Bronchial epithelial cell (primary cell): ENCODE measurements at regions not wholly inside any gene's neighbourhood (a gene's known extent, or its start where the extent isn't known, plus 50 kb on each side); places are given as distances from the start of the nearest gene placed in this dataset.

Source experiments
- DNase-seq: peaks from one replicate; pipeline ENCODE4 v3.0.0-alpha.2; 2010; ENCODE audit warnings: low read depth
- FAIRE-seq: peaks from 2 replicates; lab custom pipeline; 2011; peaks lifted over from hg19 to GRCh38; lab: Jason Lieb, UNC
- H3K27me3 ChIP-seq: 2 replicates; pipeline ENCODE4 v1.5.1; 2011; ENCODE audit warnings: low read length; ENCODE audit not compliant: control insufficient read depth, insufficient read depth
- H3K36me3 ChIP-seq: 2 replicates; pipeline ENCODE4 v1.5.1; 2011; ENCODE audit warnings: low read length; ENCODE audit not compliant: control insufficient read depth, insufficient read depth
- H3K4me3 ChIP-seq: 2 replicates; pipeline ENCODE4 v1.5.1; 2011; ENCODE audit warnings: mild to moderate bottlenecking, low read depth, low read length, control low read depth
- TF ChIP-seq, protein P1 (sequence below): IDR thresholded peaks from 2 replicates; pipeline ENCODE4 v1.5.1; 2011; ENCODE audit warnings: mild to moderate bottlenecking, moderate library complexity, low read length, control low read depth, inconsistent platforms; ENCODE audit not compliant: insufficient read depth, severe bottlenecking

DNA sequence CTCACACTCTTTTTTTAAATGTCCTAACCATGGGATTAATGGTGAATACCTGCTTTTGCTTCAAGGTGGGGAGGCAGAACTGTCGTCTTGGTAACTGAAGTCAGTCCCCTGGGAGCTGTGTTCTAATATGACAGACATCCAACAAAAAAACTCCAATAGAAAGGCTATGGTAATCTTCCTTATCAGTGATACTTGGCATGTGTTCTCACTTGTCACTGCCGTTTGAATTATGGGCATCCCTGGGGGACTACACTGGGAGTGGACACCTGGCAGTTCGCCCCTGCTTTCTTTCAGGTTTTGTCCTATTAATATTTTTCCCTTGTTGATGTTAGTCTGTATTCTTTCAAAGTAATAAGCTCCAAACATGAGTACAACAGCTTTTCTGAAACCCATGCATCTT, 252.6 kb downstream of the SLITRK5 start:
- TF ChIP-seq, protein P1, sequence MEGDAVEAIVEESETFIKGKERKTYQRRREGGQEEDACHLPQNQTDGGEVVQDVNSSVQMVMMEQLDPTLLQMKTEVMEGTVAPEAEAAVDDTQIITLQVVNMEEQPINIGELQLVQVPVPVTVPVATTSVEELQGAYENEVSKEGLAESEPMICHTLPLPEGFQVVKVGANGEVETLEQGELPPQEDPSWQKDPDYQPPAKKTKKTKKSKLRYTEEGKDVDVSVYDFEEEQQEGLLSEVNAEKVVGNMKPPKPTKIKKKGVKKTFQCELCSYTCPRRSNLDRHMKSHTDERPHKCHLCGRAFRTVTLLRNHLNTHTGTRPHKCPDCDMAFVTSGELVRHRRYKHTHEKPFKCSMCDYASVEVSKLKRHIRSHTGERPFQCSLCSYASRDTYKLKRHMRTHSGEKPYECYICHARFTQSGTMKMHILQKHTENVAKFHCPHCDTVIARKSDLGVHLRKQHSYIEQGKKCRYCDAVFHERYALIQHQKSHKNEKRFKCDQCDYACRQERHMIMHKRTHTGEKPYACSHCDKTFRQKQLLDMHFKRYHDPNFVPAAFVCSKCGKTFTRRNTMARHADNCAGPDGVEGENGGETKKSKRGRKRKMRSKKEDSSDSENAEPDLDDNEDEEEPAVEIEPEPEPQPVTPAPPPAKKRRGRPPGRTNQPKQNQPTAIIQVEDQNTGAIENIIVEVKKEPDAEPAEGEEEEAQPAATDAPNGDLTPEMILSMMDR: no peak
- no peaks in the 10 kb centered on the region for H3K27me3 ChIP-seq
- H3K4me3 ChIP-seq: no peak overlapping the region
- DNase-seq: no peak
- H3K36me3 ChIP-seq: no peaks in the 10 kb centered on the region
- no peak for FAIRE-seq

DNA sequence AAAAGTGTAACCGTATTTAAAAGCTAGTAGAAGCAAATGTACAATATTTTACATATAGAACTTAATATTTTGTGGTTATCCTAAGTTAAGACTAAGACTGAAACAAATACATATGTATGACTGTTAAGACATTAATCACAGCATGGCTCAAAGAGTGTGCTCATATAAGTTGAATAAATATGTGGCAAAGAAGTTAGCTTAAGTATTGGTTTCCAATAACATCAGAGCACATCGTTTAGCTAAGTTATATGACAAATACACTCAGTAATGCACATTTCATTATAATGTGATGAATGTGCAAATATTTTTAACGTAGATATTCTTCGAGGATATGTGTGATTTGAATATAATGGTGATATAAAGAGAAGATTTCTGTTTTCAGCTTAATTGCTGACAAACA, 253.8 kb downstream of the SLITRK5 start:
- Histone ChIP-seq H3K4me3 (no peak overlapping the region), H3K27me3 (no peaks in the 10 kb centered on the region), H3K36me3 (no peaks in the 10 kb centered on the region)
- FAIRE-seq (no peak), DNase-seq (no peak)
- TF ChIP-seq, protein P1: no peak

DNA sequence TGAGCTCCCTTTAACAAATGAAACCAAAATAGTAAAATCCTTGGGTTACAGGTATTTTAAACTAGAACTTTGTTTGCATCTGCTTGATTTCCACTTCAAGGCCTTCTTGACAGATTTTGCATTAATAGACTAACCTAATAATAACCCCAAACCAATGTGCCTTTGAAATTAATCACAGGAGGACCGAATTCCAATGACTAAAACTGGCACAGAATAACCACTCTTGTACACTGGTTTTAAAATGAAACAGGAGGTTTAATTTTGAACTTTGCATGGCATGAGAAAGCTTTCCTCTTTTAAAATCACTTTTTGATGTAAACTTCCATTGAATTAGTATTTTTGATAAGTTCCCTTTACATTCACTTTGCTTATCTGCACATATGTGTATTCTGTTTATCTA, 269.6 kb downstream of the SLITRK5 start:
- Histone ChIP-seq H3K36me3 (no peaks in the 10 kb centered on the region), H3K4me3 (no peak overlapping the region), H3K27me3 (no peaks in the 10 kb centered on the region)
- TF ChIP-seq, protein P1: no peak
- FAIRE-seq (no peak), DNase-seq (no peak)

DNA sequence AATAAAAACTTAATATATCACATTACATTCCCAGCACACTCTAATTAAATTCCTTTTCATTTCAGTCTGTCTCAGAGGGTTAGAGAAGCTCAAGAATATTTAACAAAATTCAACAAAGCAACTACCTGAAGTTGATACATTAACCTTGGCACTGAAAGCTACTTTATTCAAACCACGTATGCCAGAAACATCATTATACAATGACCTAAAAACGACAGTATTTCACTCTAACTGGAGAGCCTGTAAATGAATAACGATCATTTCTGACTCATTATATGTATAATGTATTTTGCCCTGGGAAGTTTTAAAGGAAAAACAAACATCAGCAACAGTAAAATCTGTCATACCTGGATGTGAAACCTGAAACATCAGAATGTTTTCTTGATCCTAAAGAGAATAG, 270.1 kb downstream of the SLITRK5 start:
- Histone ChIP-seq H3K36me3 (no peaks in the 10 kb centered on the region), H3K4me3 (no peak overlapping the region), H3K27me3 (no peaks in the 10 kb centered on the region)
- TF ChIP-seq, protein P1: no peak
- no peak for FAIRE-seq
- no peak for DNase-seq

DNA sequence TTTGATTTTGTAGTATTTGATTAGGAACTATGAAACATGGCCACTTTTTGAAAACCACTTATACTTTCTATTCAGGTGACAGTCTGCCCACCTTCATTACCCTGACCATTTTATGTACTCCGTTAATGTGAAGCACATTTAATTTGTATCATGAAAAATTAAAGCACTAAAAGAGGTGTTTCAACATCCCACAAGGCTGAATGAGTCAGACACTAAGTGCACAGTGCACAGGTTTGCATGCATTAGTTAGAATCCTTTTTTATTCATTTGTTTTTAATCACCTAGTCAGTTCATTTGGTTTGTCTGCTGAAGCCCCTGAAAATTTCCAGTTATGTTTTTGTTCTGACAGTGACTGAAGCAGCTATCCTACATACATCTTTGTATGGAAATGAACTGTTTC, 271.0 kb downstream of the SLITRK5 start:
- no peaks in the 10 kb centered on the region for H3K36me3 ChIP-seq
- H3K4me3 ChIP-seq: no peak overlapping the region
- peak; percentile 15 for DNase-seq
- TF ChIP-seq, protein P1: no peak
- FAIRE-seq: no peak
- H3K27me3 ChIP-seq: no peaks in the 10 kb centered on the region

DNA sequence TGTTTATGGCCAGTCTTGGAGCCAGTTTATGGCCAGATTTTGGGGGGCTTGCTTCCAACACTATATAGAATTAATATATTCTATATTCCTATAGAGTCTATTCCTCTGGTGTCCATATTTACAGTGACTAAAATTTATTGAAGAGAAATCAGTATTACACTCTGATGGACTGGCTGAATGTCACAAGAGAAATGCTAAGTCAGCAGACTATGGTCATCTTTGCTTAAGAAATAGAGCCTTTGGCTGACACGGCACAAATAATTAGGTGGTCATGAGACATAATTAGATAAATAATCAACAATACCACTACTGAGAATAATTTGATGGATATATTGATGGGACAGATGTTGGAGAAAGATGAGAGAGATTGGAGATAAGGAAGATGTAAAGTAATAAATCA, 272.9 kb downstream of the SLITRK5 start:
- TF ChIP-seq, protein P1: no peak
- FAIRE-seq (no peak), DNase-seq (no peak)
- Histone ChIP-seq H3K27me3 (no peaks in the 10 kb centered on the region), H3K36me3 (no peaks in the 10 kb centered on the region), H3K4me3 (no peak overlapping the region)
